ENCODE measurements at regions not wholly inside any gene's neighbourhood (a gene's known extent, or its start where the extent isn't known, plus 50 kb on each side); places are given as distances from the start of the nearest gene placed in this dataset.

- TF ChIP-seq CTCF (IDR thresholded peaks at IDR 0.05) = no peak
- TF ChIP-seq POLR2AphosphoS5 (IDR thresholded peaks at IDR 0.05) = no peak
Measured at GRCh38 chr5:124462751-124463150, 283.7 kb downstream of the ZNF608 start.
